HG02973 (cell line): ENCODE measurements at regions not wholly inside any gene's neighbourhood (a gene's known extent, or its start where the extent isn't known, plus 50 kb on each side); places are given as distances from the start of the nearest gene placed in this dataset.

Experiments used
- ATAC-seq: cut with Tn5 transposase; IDR thresholded peaks from one replicate; pipeline ENCODE4 v1.9.1; 2021; ENCODE audit warnings: moderate library complexity; ENCODE audit not compliant: unreplicated experiment

DNA sequence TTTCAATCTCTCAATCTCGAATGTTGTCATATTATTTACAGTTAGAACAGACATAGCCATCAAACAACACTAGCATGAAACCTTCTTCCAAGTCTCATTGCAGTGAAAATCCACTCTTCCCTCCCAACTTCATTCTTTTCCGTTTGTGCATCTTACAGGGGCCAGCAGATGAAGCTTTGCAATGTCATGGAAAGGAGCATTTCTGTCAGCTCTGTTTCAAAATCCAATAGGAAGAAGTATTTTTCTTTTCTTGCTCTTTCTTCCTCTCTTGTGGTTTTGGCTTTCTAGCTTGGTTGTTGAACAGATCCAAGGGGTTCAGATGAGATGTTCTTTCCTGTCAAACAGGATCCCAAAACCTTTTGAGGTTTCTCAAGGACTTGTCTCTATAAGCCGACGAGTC lies 416.6 kb downstream of the AEBP2 start:
- ATAC-seq, result no peak

DNA sequence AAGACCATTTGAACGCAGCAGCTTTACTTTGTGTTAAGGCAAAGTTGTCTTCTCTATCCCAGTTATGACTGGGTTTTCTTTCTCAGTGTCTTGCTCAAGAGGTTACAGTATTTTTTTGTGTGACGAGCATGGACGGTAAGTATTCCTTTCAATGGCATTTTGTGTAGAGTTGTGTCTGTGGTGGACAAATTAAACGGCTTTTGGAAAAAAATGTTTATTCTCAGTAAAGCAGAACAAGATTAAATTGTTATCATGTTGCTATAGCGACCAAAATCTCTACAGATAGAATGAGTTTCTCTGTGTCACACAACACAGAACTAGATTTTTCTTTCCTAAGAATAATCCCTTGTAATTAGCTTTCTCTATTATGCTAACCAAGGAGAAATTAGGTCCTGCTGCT lies 417.1 kb downstream of the AEBP2 start:
- no peak for ATAC-seq

DNA sequence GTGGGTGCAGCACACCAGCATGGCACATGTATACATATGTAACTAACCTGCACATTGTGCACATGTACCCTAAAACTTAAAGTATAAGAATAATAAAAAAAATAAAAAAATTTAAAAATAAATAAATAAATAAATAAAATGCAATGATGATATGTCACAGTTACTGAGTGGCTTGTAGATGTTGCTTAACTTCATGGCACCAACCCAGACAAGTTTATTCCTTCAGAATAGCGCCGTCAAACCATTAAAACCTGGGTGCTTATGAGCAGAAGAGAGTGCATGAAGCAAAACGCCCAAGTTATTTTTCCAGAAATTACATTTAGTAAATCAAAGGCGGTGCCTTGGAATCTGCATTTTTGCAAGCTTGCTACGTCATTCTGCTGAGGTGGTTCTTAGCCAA lies 417.9 kb downstream of the AEBP2 start:
- ATAC-seq, result no peak

DNA sequence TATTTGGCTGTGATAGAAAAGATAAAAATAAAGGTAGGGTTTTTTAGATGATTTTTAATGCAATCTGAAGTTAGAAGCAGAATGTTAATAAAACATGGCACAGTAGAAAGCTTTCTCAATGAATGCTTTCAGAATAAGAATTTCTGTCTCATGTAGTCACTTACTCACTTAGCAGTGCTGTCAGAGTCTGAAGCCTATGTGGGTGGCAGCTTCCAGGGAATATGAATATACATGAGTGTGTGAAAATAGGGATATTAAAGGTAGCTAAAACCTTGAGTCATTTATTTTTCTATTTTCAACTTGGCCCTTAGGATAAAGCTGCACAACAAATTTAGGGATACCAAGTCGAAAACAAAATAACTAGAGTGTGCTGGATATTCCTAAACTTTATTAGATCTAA lies 427.9 kb downstream of the AEBP2 start:
- ATAC-seq, result no peak

DNA sequence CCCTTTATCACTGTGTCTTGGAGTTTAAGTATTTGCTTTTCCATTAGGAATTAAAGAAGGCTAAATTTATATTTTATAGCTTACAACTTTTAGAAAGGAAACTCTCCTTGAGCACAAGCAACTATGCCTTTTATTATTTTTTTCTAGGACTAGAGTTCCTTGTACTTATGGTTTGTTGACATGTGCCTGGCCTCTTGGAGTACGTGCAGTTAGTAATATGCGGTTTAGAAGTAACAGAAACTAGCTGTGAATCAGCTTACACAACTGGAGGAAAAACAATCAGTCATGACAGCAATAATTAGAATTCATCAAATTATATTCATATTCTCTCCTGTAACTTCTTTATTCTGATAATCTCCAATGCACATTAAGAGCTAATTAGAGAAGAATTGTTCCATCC lies 428.7 kb downstream of the AEBP2 start:
- ATAC-seq, result no peak

DNA sequence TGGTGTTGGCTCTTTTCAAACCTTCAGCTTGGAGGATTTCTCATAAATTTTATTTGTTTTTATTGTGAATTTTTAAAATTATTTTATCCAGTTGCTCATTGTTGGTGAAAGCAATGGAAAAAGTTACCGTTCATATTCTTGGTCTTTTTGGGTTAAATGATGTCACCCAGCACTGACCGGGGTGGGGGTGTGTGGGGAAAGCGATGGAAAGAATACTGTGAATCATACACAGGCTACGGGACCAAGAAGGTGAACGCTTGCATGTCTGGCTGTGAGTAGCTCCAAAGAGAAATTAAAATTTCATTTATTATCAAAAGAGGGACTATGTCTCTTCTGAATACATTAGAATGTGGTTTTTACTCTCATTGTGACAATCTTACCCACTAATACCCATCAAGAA lies 430.1 kb downstream of the AEBP2 start:
- ATAC-seq, result no peak

DNA sequence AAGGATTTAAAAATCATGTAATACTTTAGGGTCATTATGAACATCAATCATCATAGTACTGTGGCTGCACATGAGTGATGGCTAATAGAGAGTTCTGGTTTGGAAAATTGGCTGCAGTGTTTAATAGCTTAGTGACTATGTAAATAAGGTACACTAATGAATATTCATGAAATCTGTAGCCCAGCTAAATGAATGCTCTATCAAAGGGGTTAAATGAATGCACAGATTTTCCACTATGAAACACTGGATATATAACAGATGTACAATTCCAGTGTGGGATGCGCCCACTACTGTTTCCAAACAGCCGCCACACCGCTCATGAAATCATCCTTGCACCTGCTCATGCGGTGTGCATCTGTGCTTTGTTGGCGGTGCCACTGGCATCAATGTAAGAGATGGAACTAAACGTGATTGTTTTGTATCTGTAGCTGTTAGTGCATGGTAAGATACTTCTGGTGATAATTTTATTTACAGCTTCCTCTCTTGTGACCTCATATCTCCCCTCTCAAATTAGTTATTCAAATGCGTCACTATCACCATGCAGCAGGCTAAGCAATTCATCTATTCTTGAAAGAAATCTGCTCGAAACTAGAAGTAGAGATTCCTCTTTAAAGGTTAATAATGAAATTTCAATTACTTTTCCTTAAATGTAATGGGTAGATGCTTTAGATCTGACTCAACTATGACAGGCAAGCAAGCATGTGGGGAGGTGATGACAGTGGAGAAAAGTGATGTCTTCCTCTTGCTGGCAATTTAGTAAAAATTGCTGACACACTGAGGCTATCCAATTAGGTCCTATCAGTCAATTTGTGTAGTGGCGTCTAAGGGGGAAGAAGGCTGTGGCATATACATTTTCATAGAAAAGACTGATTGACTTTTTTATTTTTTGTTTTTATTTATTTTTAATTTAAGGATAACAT lies 433.6 kb downstream of the AEBP2 start:
- ATAC-seq, result no peak

DNA sequence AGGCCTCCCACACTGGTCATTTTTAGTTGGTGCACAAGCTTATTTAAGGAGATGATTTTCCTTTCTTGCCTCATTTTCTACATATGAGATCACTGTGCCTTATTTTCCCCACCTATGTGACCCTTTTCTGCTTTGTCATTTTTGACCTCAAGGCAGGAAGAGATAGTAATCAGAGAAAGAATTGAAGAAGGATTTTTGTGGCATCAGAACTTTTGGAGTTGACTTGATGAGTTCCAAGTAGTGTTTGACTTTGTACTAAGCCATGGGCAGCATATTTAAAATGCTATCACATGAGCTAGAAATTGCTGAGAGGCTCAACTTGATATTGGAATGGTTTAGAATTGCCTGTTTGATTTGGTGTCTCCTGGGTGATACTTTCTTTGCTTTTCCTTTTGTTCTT lies 440.8 kb downstream of the AEBP2 start:
- no peak for ATAC-seq

DNA sequence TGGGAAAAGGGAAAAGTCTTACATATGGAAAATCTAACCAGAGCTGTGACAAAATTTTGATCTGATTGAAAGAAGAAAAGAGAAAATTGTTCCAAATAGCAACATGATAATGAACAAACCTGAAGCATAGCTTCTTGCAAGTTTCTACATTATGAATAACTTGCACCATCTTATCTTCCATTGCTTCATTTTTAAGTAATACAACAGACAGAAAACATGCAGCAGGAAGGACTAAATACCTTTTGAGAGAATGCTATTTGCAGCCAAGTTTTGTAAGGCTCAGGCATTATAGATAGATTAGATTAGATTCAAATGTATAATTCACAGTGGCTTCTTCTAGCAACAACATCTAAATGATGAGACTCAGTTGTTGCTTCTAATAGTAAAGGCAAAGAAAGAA lies 441.4 kb downstream of the AEBP2 start:
- ATAC-seq, result no peak

DNA sequence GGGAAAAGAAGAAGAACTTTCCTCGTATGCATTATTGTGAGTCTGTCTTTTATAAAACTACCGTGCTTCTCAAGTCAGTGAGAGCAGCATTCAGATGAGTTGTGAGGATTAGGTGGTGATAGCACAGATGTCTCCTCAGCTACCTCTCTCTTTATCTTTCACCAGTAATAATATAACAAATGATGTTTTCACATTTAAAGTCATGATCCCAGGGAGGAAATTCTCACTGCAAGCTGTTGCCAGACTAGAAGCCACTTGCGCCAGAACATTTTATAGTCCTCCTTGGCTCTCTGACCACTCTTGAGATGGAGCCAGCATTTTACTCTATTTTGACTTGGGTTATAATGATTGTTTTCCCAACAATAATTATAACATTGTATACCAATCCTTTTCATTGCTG lies 443.1 kb downstream of the AEBP2 start:
- no peak for ATAC-seq

DNA sequence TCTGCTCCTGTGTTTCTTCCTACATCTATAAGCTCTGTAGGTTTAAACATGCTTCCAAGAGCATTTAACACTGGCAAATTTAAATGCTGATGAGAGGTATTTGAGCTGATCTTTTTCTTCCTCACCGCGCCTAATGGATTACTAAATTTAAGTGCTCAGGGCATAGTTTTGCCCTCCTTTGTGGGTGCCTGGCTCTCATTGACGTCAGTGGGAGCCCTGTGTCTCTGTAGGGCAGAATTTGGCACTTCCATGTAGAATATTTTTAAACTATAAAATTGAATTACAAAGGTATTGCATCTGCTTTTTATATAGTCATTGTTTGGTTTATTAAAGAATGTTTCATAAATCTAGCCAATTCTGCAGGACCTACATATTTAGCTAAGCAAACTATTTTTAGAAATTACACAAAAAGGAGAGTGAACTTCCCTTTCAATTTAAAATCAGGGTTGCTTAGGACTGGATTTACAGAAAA lies 444.8 kb downstream of the AEBP2 start:
- ATAC-seq, result no peak

DNA sequence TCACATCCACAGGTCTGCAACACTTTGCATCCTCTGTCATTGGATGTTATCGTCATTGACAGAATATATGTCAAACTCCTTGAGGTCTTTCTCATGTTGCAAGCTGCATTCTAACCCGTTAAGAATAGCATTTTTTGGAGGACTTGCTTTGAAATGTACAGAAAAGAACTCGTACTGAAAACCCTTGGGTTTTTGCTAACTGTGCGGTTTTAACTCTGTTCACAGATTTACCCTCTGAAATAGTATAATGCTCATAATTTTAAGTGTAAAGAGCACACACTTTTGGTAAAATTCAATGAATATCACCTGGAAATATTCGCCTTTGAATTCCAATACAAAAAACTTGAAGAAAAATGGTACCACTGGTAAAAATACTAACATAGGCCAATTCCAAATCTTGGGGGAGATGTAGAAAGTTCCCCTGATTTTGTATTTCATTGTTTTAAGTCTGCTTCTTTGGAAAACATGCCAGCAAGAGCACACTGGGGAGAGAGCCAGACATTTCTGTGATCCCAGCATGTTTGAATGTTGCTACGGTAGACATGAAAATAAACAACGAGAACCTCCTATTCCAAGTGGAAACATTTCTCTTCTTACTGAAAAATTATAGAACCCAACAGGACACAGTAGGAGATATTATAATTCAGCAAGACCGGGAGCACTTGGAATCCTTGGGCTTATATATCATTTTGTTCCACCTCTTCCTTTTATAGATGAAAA lies 446.0 kb downstream of the AEBP2 start:
- ATAC-seq, result no peak

DNA sequence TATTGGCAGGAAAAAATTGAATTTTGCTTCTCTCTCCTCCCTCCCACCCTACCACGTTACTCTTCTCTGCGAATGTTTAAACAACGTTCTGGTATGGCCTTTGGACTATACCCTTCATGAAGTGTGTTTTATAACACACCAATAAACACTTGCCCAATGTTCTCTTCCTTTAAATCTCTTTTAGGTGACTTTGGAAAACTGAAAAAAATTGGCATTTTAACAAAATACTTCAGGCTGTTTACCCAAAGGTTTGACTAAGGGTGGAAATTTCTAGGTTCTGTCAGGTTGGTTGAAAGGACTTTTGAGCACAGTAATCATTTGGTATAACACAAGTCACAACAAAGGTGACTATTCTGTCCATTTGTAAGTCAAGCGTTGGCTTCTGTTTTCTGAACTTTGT lies 446.8 kb downstream of the AEBP2 start:
- ATAC-seq, result no peak

DNA sequence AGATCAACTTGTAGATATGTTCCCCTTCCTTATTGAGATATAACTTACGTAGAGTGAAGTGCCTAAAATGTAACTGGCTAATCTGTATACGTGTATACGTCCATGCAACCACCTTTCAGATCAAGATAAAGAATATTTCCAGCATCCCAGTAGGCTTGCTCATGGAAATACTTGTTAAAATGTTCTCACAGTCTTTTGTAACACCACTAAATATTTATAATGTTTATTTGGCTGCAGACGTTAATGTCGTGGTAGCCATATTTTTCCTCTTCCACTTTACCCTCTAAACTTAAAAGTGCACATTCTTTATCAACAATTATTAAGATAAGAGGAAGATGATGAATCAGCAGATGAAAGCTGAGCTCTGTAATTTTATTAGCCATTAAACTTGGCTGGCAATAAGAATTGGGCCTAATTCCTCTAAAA lies 447.4 kb downstream of the AEBP2 start:
- ATAC-seq, result no peak

DNA sequence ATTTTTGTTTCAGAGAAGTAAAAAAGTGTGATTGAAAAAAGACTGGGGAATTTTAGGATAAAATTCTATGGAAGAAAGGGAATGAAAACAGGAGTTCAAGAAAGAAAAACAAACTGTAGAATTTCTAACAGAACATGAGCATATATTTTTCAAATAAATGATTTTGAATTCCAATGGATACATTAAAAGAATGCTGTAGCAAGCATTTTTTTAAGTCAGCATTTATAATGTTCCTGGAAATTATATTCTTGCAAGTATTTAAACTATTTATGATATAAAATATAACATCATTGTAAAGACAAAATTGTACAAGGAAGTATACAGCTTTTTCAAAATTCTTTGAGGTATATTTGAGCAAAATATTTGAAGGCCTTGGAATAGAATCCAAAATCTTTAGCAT lies 450.7 kb downstream of the AEBP2 start:
- no peak for ATAC-seq

DNA sequence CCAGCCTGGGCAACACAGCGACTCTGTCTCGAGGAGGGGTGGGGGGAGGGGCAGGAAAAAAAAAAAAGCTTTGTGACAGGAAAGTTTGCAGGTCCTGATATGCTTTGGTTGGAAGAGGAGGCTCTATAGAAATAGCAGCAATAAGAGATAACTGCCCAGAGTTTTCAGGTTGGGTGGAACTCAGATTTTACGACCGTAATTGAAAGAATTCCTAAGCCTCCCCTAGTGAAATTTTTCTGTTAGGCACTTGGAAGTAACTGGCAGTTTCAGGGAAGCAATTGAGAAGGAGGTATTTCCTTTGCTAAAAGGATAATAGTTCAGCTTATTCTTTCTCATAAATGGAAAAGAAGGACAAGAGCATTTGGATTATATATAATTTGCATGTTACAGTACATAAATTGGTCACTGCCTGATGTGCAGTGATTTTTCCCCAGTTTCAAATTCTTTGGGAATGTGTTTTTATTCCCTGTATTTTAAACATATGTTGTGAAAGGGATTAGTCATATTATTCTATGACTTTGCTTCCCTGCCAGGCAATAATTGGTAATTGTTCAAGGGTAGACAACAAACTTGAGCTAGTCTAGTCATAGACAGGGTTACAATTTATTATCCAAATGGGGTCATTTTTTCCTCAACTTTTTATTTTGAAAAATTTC lies 452.8 kb downstream of the AEBP2 start:
- ATAC-seq, result no peak

DNA sequence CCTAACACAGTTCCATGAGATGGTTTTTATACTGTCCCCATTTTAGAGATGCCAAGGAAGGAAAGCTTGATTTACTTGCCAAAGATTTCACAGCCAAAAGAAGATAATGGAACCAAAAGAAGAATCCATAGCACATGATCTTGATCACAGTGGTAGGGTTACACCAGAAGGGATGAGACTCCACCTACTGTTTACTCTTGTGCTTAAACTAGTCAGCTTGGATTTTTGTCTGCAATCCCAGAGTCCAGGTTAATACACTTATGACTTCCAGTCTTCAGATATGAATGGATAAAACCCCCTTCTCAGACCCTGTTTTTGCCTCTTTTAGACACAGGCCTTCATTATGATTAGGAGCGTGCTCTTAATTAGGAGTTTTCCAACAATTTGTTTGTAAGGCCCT lies 454.2 kb downstream of the AEBP2 start:
- no peak for ATAC-seq

DNA sequence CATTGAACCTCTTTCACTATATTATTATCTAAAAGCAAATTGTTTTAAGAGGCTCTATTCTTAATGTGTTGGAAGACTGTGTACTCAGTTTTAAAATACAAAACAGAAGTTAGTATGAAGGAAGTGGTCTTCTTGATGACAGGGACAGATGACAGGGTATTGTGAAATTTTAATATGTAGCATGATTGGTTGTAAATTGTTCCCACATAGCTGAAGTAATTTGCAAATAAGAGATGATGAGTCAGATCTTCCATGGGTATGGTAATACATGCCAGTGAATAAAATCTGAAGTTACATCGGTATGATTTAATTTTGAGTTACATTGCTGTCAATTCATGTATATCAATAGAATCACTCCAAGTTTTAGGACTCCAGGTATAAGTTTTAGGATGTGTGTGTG lies 454.8 kb downstream of the AEBP2 start:
- ATAC-seq, result peak; percentile 43

DNA sequence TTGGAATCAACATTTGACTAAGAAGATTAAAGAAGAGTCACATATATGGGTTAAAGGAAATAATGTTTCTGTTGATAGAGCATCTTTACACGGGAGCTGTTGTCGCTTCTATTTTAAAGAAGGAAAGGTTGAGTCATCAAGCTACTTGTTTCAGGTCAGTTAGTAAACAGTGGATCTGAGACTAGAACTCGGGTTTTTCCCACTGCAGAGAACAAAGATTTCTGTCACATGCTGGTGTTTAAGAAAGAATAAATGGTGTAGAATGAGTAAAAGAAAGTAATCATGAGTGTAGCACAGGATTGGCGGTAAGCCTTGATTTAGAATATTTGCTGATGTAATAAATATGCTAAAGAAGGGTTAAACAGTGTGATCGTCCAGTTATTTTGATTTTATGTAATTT lies 455.5 kb downstream of the AEBP2 start:
- ATAC-seq, result peak; percentile 82

DNA sequence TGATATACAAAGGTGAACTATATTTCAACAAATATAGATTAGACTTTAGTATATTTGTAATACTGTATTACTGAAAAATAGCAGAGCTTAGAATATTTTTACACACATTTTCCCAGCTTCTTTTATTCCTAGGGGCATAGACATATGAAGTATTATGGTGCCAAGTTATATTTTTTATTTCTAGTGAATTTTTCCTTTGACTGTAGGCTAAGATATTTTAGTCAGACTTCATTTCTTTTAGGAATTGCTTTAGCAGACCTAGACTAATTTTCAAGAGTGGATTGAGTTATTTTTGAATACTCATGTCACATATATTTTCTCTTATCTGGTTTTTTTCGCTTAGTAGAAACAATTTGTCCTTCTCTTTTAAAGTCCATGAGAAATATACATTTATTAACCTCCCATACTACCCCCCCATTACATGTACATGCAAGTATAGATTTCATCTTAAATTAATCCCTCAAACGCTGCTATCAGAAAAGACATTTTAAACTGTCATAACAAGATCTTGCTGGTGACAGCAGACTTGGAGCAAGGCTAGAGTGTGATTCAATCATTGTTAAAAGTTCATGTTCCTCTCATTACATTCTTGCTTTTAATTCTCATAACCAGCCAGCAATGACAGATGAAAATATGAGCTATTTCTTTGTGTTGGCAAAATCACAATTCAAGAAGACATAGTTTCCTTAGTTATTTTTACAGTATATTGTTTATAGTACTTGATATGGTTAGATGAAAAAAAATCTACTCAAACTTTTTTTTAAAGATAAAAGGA lies 456.1 kb downstream of the AEBP2 start:
- no peak for ATAC-seq

DNA sequence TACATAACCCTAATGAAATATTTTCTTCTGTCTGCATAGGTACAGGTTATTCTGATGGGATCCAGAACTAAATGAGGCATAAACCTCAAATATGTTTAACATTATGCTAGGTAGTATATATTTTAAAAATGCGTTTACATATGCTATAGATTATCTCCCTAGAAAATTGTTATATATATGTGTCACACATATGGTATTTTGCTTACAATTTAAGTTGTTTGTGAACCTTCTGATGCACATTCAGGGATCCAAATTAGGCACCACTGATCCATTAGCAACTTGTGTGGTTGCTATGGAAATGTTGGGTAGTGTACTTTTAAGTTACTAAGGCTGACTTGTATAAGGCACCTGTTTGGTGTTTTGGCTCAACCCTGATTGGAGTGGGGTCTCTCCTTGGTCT lies 456.7 kb downstream of the AEBP2 start:
- ATAC-seq, result no peak
